ENCODE measurements at regions not wholly inside any gene's neighbourhood (a gene's known extent, or its start where the extent isn't known, plus 50 kb on each side); places are given as distances from the start of the nearest gene placed in this dataset.

GRCh38 chr14:83873669-83874068, 1656.3 kb upstream of the FLRT2 start:
- TF ChIP-seq EZH2 (IDR thresholded peaks at IDR 0.05; ENCODE audit: borderline replicate concordance, low read depth, low read length, severe bottlenecking): no peak
- TF ChIP-seq, protein P1, sequence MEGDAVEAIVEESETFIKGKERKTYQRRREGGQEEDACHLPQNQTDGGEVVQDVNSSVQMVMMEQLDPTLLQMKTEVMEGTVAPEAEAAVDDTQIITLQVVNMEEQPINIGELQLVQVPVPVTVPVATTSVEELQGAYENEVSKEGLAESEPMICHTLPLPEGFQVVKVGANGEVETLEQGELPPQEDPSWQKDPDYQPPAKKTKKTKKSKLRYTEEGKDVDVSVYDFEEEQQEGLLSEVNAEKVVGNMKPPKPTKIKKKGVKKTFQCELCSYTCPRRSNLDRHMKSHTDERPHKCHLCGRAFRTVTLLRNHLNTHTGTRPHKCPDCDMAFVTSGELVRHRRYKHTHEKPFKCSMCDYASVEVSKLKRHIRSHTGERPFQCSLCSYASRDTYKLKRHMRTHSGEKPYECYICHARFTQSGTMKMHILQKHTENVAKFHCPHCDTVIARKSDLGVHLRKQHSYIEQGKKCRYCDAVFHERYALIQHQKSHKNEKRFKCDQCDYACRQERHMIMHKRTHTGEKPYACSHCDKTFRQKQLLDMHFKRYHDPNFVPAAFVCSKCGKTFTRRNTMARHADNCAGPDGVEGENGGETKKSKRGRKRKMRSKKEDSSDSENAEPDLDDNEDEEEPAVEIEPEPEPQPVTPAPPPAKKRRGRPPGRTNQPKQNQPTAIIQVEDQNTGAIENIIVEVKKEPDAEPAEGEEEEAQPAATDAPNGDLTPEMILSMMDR (IDR thresholded peaks at IDR 0.05; ENCODE audit: borderline replicate concordance, extremely low read depth, low read length, poor library complexity, severe bottlenecking): no peak

Data from DND-41 (cell line).